CD4-positive, CD25-positive, alpha-beta regulatory T cell (primary cell): ENCODE measurements at regions not wholly inside any gene's neighbourhood (a gene's known extent, or its start where the extent isn't known, plus 50 kb on each side); places are given as distances from the start of the nearest gene placed in this dataset.

ENCODE experiments used
- ATAC-seq, 2 donors: fragments of 150-1000 bp; cut with Tn5 transposase; one replicate each; pipeline ENCODE4 v1.10.0; 2021; ENCODE audit warnings: low read depth in 2 of 2, moderate number of reproducible peaks in 2 of 2, moderate library complexity in 1 of 2
- DNase-seq, 3 donors: peaks; one replicate each; pipeline versions ENCODE4 v3.0.0 to v3.0.0-alpha.2; 2012 to 2022; ENCODE audit warnings: mixed read lengths in 1 of 3
- H3K27ac ChIP-seq: one replicate; pipeline ENCODE4 v1.7.0; 2013; ENCODE audit warnings: mild to moderate bottlenecking, low read length; ENCODE audit not compliant: insufficient read depth, poor library complexity, severe bottlenecking
- H3K27me3 ChIP-seq: one replicate; pipeline ENCODE4 v1.7.0; 2013; ENCODE audit warnings: low read length; ENCODE audit not compliant: control insufficient read depth, insufficient read depth
- H3K36me3 ChIP-seq: one replicate; pipeline ENCODE4 v1.7.0; 2013; ENCODE audit warnings: mild to moderate bottlenecking, low read length, moderate library complexity; ENCODE audit not compliant: control insufficient read depth, insufficient read depth
- H3K4me1 ChIP-seq: 2 replicates; pipeline ENCODE4 v1.7.0; 2013; ENCODE audit warnings: mild to moderate bottlenecking, low read length; ENCODE audit not compliant: insufficient read depth, control insufficient read depth, poor library complexity, severe bottlenecking
- H3K4me3 ChIP-seq: one replicate; pipeline ENCODE4 v1.7.0; 2013; ENCODE audit warnings: low read depth, mild to moderate bottlenecking, low read length, moderate library complexity
- H3K9me3 ChIP-seq, 2 experiments: 1 replicate in 1 of 2; 2 replicates in 1 of 2; pipeline ENCODE4 v1.7.0; 2013; ENCODE audit warnings: low read length in 2 of 2, mild to moderate bottlenecking in 1 of 2, moderate library complexity in 1 of 2; ENCODE audit not compliant: control insufficient read depth in 2 of 2
- H3K27ac Mint-ChIP-seq, 3 donors: one replicate each; pipeline ENCODE4 v1.8.0; 2020 to 2022; ENCODE audit warnings: mild to moderate bottlenecking in 3 of 3, mixed read lengths in 3 of 3, moderate library complexity in 2 of 3
- H3K27me3 Mint-ChIP-seq: one replicate; pipeline ENCODE4 v1.8.0; 2022; ENCODE audit warnings: mild to moderate bottlenecking, mixed read lengths
- H3K36me3 Mint-ChIP-seq: one replicate; pipeline ENCODE4 v1.8.0; 2020; ENCODE audit warnings: mixed read lengths
- H3K4me1 Mint-ChIP-seq, 4 donors: one replicate each; pipeline ENCODE4 v1.8.0; 2020 to 2022; ENCODE audit warnings: mixed read lengths in 4 of 4, mild to moderate bottlenecking in 1 of 4
- H3K4me3 Mint-ChIP-seq, 4 donors: one replicate each; pipeline ENCODE4 v1.8.0; 2020 to 2022; ENCODE audit warnings: mild to moderate bottlenecking in 4 of 4, mixed read lengths in 4 of 4, moderate library complexity in 3 of 4
- H3K9me3 Mint-ChIP-seq, 7 donors: one replicate each; pipeline ENCODE4 v1.8.0; 2020 to 2022; ENCODE audit warnings: mixed read lengths in 7 of 7, mild to moderate bottlenecking in 3 of 7, moderate library complexity in 2 of 7

- Mint-ChIP-seq H3K36me3 (no peaks in the 10 kb centered on the region), H3K27me3 (no peaks in the 10 kb centered on the region), H3K4me1 (peaks cover 0 to 4% (median 0%) of the 10 kb centered on the region in 4 donors), H3K4me3 (no peak overlapping the region), H3K27ac (no peak overlapping the region), H3K9me3 (peaks cover 4 to 23% (median 7%) of the 10 kb centered on the region in 7 donors)
- ATAC-seq (no peak), DNase-seq (no peak)
- Histone ChIP-seq H3K4me1 (no peaks in the 10 kb centered on the region), H3K27ac (no peak overlapping the region), H3K4me3 (no peak overlapping the region), H3K9me3 (peaks cover 5% of the 10 kb centered on the region in 2 experiments), H3K27me3 (no peaks in the 10 kb centered on the region), H3K36me3 (no peaks in the 10 kb centered on the region)
These were observed 228.4 kb upstream of the BTBD3 start for GRCh38 chr20:11689262-11689661.

GRCh38 chr20:11691766-11692165, 225.9 kb upstream of the BTBD3 start:
- Mint-ChIP-seq H3K9me3 (peaks cover 6 to 39% (median 14%) of the 10 kb centered on the region in 7 donors), H3K4me3 (no peak overlapping the region), H3K4me1 (peaks cover 0 to 4% (median 0%) of the 10 kb centered on the region in 4 donors), H3K27me3 (no peaks in the 10 kb centered on the region), H3K36me3 (no peaks in the 10 kb centered on the region), H3K27ac (no peak overlapping the region)
- no peak overlapping the region for H3K27ac ChIP-seq
- H3K36me3 ChIP-seq, result no peaks in the 10 kb centered on the region
- H3K4me3 ChIP-seq, result no peak overlapping the region
- H3K9me3 ChIP-seq, result peaks cover 3 to 5% of the 10 kb centered on the region in 2 experiments
- ATAC-seq (no peak), DNase-seq (no peak)
- no peaks in the 10 kb centered on the region for H3K27me3 ChIP-seq
- H3K4me1 ChIP-seq, result no peaks in the 10 kb centered on the region

GRCh38 chr20:11692567-11692966, 225.1 kb upstream of the BTBD3 start:
- Mint-ChIP-seq H3K4me1 (peaks cover 0 to 4% (median 0%) of the 10 kb centered on the region in 4 donors), H3K27me3 (no peaks in the 10 kb centered on the region)

DNA sequence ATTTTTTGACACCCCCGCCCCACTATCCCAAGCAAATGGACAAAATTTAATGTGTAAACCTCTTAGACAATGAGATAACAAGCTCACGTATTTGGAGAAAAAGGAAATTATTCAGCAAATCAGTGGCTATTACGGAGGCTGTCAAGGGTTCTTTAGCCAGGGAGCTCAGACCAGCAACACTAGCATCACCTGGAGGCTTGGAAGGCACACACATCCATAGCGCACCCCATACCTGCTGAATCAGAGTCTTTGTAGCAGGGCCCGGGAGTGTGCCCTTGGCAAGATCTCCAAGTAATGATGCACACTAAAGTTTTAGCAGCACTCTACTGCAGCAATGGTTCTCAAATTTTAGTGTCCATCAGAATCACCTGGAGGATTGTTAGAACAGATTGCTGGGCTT, 223.2 kb upstream of the BTBD3 start:
- Mint-ChIP-seq H3K27ac (no peak overlapping the region), H3K4me1 (no peaks in the 10 kb centered on the region), H3K4me3 (no peak overlapping the region), H3K36me3 (no peaks in the 10 kb centered on the region), H3K9me3 (peaks cover 0 to 43% (median 14%) of the 10 kb centered on the region in 7 donors), H3K27me3 (no peaks in the 10 kb centered on the region)
- peaks cover 0 to 5% of the 10 kb centered on the region in 2 experiments for H3K9me3 ChIP-seq
- DNase-seq (no peak), ATAC-seq (no peak)
- no peak overlapping the region for H3K27ac ChIP-seq
- H3K4me1 ChIP-seq, result no peaks in the 10 kb centered on the region
- no peak overlapping the region for H3K4me3 ChIP-seq
- H3K36me3 ChIP-seq, result no peaks in the 10 kb centered on the region
- no peaks in the 10 kb centered on the region for H3K27me3 ChIP-seq

More at GRCh38 chr20:11692567-11692966, 225.1 kb upstream of the BTBD3 start:
- Histone ChIP-seq H3K27ac (no peak overlapping the region), H3K36me3 (no peaks in the 10 kb centered on the region), H3K9me3 (peaks cover 3 to 5% of the 10 kb centered on the region in 2 experiments), H3K27me3 (no peaks in the 10 kb centered on the region), H3K4me3 (no peak overlapping the region), H3K4me1 (no peaks in the 10 kb centered on the region)
- peaks cover 6 to 35% (median 14%) of the 10 kb centered on the region in 7 donors for H3K9me3 Mint-ChIP-seq
- ATAC-seq (no peak), DNase-seq (no peak)
- no peak overlapping the region for H3K4me3 Mint-ChIP-seq
- H3K27ac Mint-ChIP-seq, result no peak overlapping the region
- H3K36me3 Mint-ChIP-seq, result no peaks in the 10 kb centered on the region

- no peaks in the 10 kb centered on the region for H3K27me3 ChIP-seq
- no peak overlapping the region for H3K4me3 ChIP-seq
- H3K36me3 Mint-ChIP-seq, result no peaks in the 10 kb centered on the region
- H3K9me3 ChIP-seq, result no peaks in the 10 kb centered on the region
- no peak for ATAC-seq
- H3K4me1 Mint-ChIP-seq, result no peaks in the 10 kb centered on the region
- no peaks in the 10 kb centered on the region for H3K4me1 ChIP-seq
- no peak overlapping the region for H3K27ac ChIP-seq
- H3K36me3 ChIP-seq, result no peaks in the 10 kb centered on the region
- H3K4me3 Mint-ChIP-seq, result no peak overlapping the region
- H3K27ac Mint-ChIP-seq, result no peak overlapping the region
- no peak for DNase-seq
- H3K9me3 Mint-ChIP-seq, result peaks cover 2 to 32% (median 12%) of the 10 kb centered on the region in 7 donors
- no peaks in the 10 kb centered on the region for H3K27me3 Mint-ChIP-seq
These were observed 220.6 kb upstream of the BTBD3 start for GRCh38 chr20:11697055-11697454.

DNA sequence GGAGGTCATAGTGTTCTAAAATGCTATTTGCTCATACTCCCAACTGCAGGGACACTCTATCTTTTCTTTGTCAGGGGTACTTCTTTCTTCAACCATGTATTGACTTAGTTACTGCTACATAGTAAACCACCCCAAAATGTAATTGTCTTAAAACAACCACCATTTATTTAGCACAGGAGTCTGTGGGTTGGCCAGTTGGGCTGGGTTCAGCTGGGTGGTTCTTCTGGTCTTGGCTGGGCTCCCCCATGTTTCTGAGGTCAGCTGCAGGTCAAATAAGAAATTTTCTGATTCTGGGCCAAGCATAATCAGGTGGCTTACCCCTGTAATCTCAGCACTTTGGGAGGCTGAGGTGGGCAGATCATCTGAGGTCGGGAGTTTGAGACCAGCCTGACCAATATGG, 220.0 kb upstream of the BTBD3 start:
- no peaks in the 10 kb centered on the region for H3K36me3 ChIP-seq
- no peak overlapping the region for H3K4me3 ChIP-seq
- Mint-ChIP-seq H3K27me3 (no peaks in the 10 kb centered on the region), H3K36me3 (no peaks in the 10 kb centered on the region), H3K9me3 (peaks cover 2 to 32% (median 12%) of the 10 kb centered on the region in 7 donors), H3K4me1 (no peaks in the 10 kb centered on the region), H3K4me3 (no peak overlapping the region), H3K27ac (no peak overlapping the region)
- no peaks in the 10 kb centered on the region for H3K9me3 ChIP-seq
- H3K27me3 ChIP-seq, result no peaks in the 10 kb centered on the region
- H3K27ac ChIP-seq, result no peak overlapping the region
- no peaks in the 10 kb centered on the region for H3K4me1 ChIP-seq
- ATAC-seq, result no peak
- no peak for DNase-seq

GRCh38 chr20:11698124-11698523, 219.6 kb upstream of the BTBD3 start:
- no peak overlapping the region for H3K4me3 ChIP-seq
- Mint-ChIP-seq H3K36me3 (no peaks in the 10 kb centered on the region), H3K27ac (no peak overlapping the region), H3K9me3 (peaks cover 2 to 32% (median 10%) of the 10 kb centered on the region in 7 donors), H3K4me1 (no peaks in the 10 kb centered on the region), H3K27me3 (no peaks in the 10 kb centered on the region), H3K4me3 (no peak overlapping the region)
- H3K27me3 ChIP-seq, result no peaks in the 10 kb centered on the region
- ATAC-seq (no peak), DNase-seq (no peak)
- H3K36me3 ChIP-seq, result no peaks in the 10 kb centered on the region
- H3K27ac ChIP-seq, result no peak overlapping the region
- no peaks in the 10 kb centered on the region for H3K4me1 ChIP-seq
- H3K9me3 ChIP-seq, result no peaks in the 10 kb centered on the region

- H3K27me3 ChIP-seq, result no peaks in the 10 kb centered on the region
- H3K4me1 ChIP-seq, result no peaks in the 10 kb centered on the region
- Mint-ChIP-seq H3K36me3 (no peaks in the 10 kb centered on the region), H3K27ac (no peak overlapping the region), H3K4me1 (no peaks in the 10 kb centered on the region), H3K4me3 (no peak overlapping the region), H3K27me3 (no peaks in the 10 kb centered on the region), H3K9me3 (peaks cover 2 to 20% (median 8%) of the 10 kb centered on the region in 7 donors)
- no peak for DNase-seq
- no peak for ATAC-seq
- no peak overlapping the region for H3K4me3 ChIP-seq
- H3K9me3 ChIP-seq, result peaks cover 7 to 8% of the 10 kb centered on the region in 2 experiments
- no peak overlapping the region for H3K27ac ChIP-seq
- no peaks in the 10 kb centered on the region for H3K36me3 ChIP-seq
These were observed 216.9 kb upstream of the BTBD3 start for GRCh38 chr20:11700831-11701230.
